Ascending aorta (tissue), 2 donors: ENCODE measurements at regions not wholly inside any gene's neighbourhood (a gene's known extent, or its start where the extent isn't known, plus 50 kb on each side); places are given as distances from the start of the nearest gene placed in this dataset.

ENCODE experiments used
- DNase-seq, 2 donors: peaks; one replicate each; pipeline ENCODE4 v3.0.0-alpha.2; 2019; ENCODE audit warnings: low spot score in 2 of 2
- H3K27ac ChIP-seq, 2 donors: fragments of 200-600 bp; sonication (generic); one replicate each; pipeline ENCODE4 v1.5.1; 2016 to 2017; ENCODE audit warnings: mild to moderate bottlenecking in 1 of 2
- H3K27me3 ChIP-seq: fragments of 200-600 bp; sonication (generic); one replicate; pipeline ENCODE4 v1.5.1; 2017
- H3K36me3 ChIP-seq, 2 donors: fragments of 200-600 bp; sonication (generic); one replicate each; pipeline ENCODE4 v1.5.1; 2016
- H3K4me1 ChIP-seq, 2 donors: fragments of 200-600 bp; sonication (generic); one replicate each; pipeline ENCODE4 v1.5.1; 2016 to 2017; ENCODE audit warnings: mild to moderate bottlenecking in 1 of 2
- H3K4me3 ChIP-seq, 2 donors: fragments of 200-600 bp; sonication (generic); one replicate each; pipeline ENCODE4 v1.5.1; 2016 to 2017; ENCODE audit warnings: mild to moderate bottlenecking in 1 of 2
- H3K9me3 ChIP-seq, 2 donors: fragments of 200-600 bp; sonication (generic); one replicate each; pipeline ENCODE4 v1.5.1; 2016
- intact Hi-C: fragments of 100-400 bp; cut with DNase I; formaldehyde crosslinking; loops from one replicate; pipeline ENCODE4 v1.15.1; 2023
- TF ChIP-seq, protein P1 (sequence below), 3 experiments: fragments of 200-600 bp in 2 of 3; fragments of 450-650 bp in 1 of 3; sonication (generic) in 2 of 3; IDR thresholded peaks; one replicate each; pipeline ENCODE4 v1.5.1; 2016 to 2019; ENCODE audit warnings: antibody characterized with exemption in 3 of 3, mild to moderate bottlenecking in 1 of 3, moderate library complexity in 1 of 3

DNA sequence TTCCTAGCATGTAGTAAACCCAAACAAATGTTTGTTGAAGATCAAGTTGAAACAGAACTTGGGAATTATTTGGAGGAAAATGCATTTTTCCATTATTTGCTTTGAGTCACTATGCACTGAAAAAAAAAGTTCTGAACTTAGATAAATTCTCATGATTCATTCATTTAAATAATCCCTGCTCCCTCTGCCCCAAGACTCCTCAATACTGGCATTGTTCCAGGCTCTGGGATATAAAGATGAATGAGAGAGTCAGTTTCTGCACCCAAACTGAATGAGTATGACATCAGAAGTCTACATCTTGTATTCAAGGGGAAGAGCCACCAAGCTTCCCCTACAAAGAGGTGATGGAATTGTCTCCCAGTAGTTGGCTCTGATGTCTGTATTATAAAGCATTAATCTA, 123.9 kb downstream of the SEC61B start:
- Histone ChIP-seq H3K27me3 (no peaks in the 10 kb centered on the region), H3K4me1 (no peaks in the 10 kb centered on the region), H3K4me3 (no peak overlapping the region), H3K9me3 (no peaks in the 10 kb centered on the region), H3K27ac (no peak overlapping the region), H3K36me3 (no peaks in the 10 kb centered on the region)
- no peak for DNase-seq
- TF ChIP-seq, protein P1, sequence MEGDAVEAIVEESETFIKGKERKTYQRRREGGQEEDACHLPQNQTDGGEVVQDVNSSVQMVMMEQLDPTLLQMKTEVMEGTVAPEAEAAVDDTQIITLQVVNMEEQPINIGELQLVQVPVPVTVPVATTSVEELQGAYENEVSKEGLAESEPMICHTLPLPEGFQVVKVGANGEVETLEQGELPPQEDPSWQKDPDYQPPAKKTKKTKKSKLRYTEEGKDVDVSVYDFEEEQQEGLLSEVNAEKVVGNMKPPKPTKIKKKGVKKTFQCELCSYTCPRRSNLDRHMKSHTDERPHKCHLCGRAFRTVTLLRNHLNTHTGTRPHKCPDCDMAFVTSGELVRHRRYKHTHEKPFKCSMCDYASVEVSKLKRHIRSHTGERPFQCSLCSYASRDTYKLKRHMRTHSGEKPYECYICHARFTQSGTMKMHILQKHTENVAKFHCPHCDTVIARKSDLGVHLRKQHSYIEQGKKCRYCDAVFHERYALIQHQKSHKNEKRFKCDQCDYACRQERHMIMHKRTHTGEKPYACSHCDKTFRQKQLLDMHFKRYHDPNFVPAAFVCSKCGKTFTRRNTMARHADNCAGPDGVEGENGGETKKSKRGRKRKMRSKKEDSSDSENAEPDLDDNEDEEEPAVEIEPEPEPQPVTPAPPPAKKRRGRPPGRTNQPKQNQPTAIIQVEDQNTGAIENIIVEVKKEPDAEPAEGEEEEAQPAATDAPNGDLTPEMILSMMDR (IDR thresholded peaks at IDR 0.05) = no peak
- intact Hi-C loops = no loop called here

DNA sequence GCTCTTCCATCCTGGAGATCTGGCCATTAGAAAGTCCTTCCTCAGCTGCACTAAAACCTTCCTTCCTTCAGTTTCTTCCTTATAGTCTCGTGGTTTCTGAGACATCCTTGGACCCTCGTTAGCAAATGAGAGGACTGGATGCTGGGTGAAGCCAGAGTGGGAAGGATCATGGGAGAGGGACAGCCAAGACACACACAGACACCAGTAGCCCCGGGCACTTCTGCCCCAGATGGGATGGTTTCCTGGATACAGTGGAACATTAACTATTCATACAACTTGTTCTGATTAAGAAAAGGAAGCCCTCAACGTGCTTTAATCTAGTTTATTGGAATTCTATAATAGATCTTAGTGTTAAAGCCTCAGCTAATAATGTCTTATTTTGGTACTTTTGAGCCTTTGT, 125.5 kb downstream of the SEC61B start:
- TF ChIP-seq, protein P1 (IDR thresholded peaks at IDR 0.05) = no peak
- no peaks in the 10 kb centered on the region for H3K9me3 ChIP-seq
- no peaks in the 10 kb centered on the region for H3K27me3 ChIP-seq
- DNase-seq = no peak
- no peak overlapping the region for H3K4me3 ChIP-seq
- no peaks in the 10 kb centered on the region for H3K4me1 ChIP-seq
- intact Hi-C loops = no loop called here
- H3K27ac ChIP-seq = no peak overlapping the region
- no peaks in the 10 kb centered on the region for H3K36me3 ChIP-seq

DNA sequence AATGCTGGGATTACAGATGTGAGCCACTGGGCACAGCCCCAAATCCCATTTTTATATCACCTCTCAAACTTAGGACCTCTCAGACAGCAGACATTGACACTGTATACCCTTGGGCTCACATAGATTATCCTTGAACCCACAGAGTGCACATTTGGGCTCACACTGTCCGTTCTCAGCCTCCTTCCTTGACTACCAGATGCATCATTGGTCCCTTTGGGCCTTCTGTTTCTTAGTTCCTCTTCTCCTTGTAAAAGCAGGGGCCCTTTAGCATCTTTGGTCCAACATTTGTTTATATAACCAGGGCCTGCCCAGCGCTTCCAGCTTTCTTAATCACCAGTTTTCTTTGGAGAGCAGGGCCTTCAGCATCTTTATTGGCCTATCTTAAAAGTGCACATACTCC, 126.2 kb downstream of the SEC61B start:
- TF ChIP-seq, protein P1 (IDR thresholded peaks at IDR 0.05) = no peak
- intact Hi-C loops = no loop called here

DNA sequence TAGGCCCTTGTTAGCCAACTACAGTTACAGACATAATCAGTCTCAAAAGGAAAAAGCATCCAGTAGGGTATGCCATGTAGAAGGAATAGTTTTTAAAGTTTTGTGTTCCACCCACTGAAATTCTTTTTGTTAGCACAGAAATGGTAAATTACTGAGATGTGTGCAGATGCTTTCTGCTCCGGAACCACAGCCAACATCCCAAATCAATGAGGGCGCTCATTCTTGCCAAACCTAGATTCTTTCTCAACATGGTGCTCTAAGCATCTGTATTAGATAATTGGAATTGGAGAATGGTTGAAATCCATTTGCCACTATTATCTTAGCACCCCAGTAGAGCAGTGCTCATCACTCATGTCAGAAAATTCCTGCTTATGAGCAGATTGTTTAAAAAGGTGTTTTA, 127.8 kb downstream of the SEC61B start:
- Histone ChIP-seq H3K4me3 (no peak overlapping the region), H3K9me3 (no peaks in the 10 kb centered on the region), H3K27me3 (no peaks in the 10 kb centered on the region), H3K36me3 (no peaks in the 10 kb centered on the region), H3K4me1 (no peaks in the 10 kb centered on the region), H3K27ac (no peak overlapping the region)
- TF ChIP-seq, protein P1 (IDR thresholded peaks at IDR 0.05) = no peak
- intact Hi-C loops = no loop called here
- DNase-seq = no peak

More for the DNA sequence above, 126.2 kb downstream of the SEC61B start:
- H3K4me1 ChIP-seq = no peaks in the 10 kb centered on the region
- DNase-seq = no peak
- no peaks in the 10 kb centered on the region for H3K36me3 ChIP-seq
- H3K27me3 ChIP-seq = no peaks in the 10 kb centered on the region
- H3K27ac ChIP-seq = no peak overlapping the region
- H3K4me3 ChIP-seq = no peak overlapping the region
- no peaks in the 10 kb centered on the region for H3K9me3 ChIP-seq

DNA sequence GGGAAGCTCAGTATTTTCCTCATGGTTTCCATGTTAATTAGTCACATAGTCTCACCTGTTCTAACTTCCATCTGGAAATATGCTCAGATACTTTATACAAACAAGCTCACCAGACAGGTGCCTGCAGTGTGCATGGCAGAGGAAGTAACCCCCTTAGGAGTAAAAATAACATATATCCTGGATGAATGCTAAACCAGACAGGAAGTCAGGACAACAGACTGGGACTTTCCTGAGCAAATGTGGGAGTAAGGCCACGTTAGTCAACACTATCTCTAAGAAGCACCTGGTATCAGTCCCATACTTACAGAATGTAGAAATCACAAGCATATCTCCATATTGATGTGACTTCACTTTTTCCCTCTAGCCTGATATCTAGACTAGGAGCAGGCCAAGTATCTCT, 128.4 kb downstream of the SEC61B start:
- H3K9me3 ChIP-seq = no peaks in the 10 kb centered on the region
- DNase-seq = no peak
- no peaks in the 10 kb centered on the region for H3K36me3 ChIP-seq
- no peak overlapping the region for H3K4me3 ChIP-seq
- no peaks in the 10 kb centered on the region for H3K4me1 ChIP-seq
- TF ChIP-seq, protein P1 (IDR thresholded peaks at IDR 0.05) = no peak
- no peak overlapping the region for H3K27ac ChIP-seq
- H3K27me3 ChIP-seq = no peaks in the 10 kb centered on the region
- intact Hi-C loops = no loop called here

DNA sequence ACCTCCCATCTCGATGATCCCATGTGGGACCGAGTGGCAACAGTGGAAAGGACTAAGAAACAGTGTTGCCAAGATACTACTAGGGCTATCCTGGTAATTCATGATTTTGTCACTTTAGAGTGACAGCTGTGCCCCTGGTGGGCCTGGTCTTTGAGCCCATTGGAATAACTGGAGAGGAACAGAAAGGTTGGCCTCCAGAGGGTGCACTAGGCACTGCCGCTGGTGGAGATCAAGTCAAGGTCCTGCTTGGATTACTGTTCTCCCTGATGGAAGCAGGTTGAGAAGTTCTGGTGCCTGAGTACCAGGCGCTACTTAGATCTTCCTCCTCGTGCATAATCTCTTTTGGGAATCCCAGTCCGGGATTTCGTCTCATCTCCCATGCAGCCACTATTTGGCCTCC, 129.6 kb downstream of the SEC61B start:
- Histone ChIP-seq H3K4me1 (no peaks in the 10 kb centered on the region), H3K36me3 (no peaks in the 10 kb centered on the region), H3K9me3 (no peaks in the 10 kb centered on the region), H3K27ac (no peak overlapping the region), H3K27me3 (no peaks in the 10 kb centered on the region), H3K4me3 (no peak overlapping the region)
- DNase-seq = no peak
- intact Hi-C loops = no loop called here
- TF ChIP-seq, protein P1 (IDR thresholded peaks at IDR 0.05) = no peak
